ENCODE measurements at regions not wholly inside any gene's neighbourhood (a gene's known extent, or its start where the extent isn't known, plus 50 kb on each side); places are given as distances from the start of the nearest gene placed in this dataset.
"Not testable (repeated sequence)": the region's sequence is repeated elsewhere in the genome, so short reads cannot be mapped to it uniquely, and the experiment has no call there.

GRCh38 chr17:30709561-30710275, 114.8 kb downstream of the CRLF3 start:
- H3K27ac ChIP-seq = peak overlapping the region in 2 of 12 donors; percentile 3 to 11
- H3K4me1 ChIP-seq = peaks cover 0 to 28% (median 3%) of the 10 kb centered on the region in 12 donors
- ATAC-seq; H3K36me3 ChIP-seq; H3K9me3 ChIP-seq; intact Hi-C loops (cut with DNase I): not testable (repeated sequence)
- peak in 3 of 5 donors; percentile 29 to 64 (median 39) for DNase-seq
- peaks cover 0 to 17% (median 4%) of the 10 kb centered on the region in 9 donors for H3K27me3 ChIP-seq
- WGBS, 4 donors = 1 to 2% (median 1%) methylated on average over 20 to 81 of the region's 81 CpGs
- peak overlapping the region; percentile 53 to 87 (median 66) for H3K4me3 ChIP-seq

- Histone ChIP-seq H3K27me3 (peaks cover 0 to 23% (median 4%) of the 10 kb centered on the region in 9 donors), H3K27ac (peak overlapping the region in 4 of 12 donors; percentile 44 to 60 (median 52)), H3K4me3 (peak overlapping the region; percentile 53 to 87 (median 66)), H3K4me1 (peaks cover 0 to 28% (median 3%) of the 10 kb centered on the region in 12 donors)
- intact Hi-C loops (cut with DNase I); ATAC-seq; H3K36me3 ChIP-seq; H3K9me3 ChIP-seq: not testable (repeated sequence)
- DNase-seq = peak in 2 of 5 donors; percentile 30 to 55
- 0 to 2% (median 1%) methylated on average over 11 to 64 of the region's 64 CpGs for WGBS, 4 donors
Observed at GRCh38 chr17:30709096-30709495, 115.4 kb downstream of the CRLF3 start.

DNA sequence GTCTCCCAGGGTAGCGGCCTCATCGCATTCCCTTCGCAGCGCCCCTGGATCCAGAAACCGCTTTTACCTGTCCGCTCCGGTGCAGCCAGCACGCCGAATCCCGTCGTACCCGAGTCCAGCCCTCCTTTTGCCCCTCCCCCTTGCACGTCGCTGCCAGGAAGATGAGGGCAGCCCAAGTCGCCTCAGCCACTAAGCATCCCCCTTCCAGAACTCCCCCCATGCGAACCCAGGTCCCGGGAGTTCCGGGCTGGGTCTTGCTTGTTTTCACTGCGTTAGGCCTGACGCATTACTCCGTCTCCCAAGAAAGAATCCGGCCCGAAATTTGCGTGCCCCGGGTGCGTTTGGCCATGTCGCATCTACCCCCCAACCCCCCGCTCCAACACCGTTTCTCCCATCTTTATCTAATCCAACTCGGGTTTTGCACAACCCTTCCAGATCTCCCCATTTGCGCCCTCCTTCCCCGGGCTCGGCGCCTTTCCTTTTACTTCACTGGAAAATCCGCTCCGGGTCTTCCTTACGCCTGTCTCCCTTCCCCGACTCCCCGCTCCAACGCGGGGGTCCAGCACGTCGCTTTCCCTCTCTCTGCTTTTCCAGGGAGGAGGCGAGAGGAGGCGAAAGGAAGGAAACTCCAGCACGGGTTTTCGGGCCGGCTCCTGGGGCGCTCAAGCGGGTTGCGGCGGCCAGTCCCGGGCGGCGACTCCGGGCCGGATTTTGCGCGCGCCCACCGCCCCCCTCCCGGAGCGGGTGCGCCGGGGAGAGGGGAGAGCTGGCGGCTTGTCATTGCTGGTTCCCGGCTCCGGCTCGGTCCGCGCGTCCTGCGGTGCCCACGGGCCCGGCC, 116.0 kb downstream of the CRLF3 start:
- ATAC-seq (peak; percentile 67 to 89 (median 87)), DNase-seq (peak; percentile 84 to 90 (median 90))
- H3K36me3 ChIP-seq; H3K9me3 ChIP-seq; intact Hi-C loops (cut with DNase I): not testable (repeated sequence)
- peak in 1 of 2 donors; percentile 24 for TF ChIP-seq POLR2A (IDR thresholded peaks at IDR 0.05)
- Histone ChIP-seq H3K4me3 (peak overlapping the region; percentile 42 to 87 (median 65)), H3K27me3 (peaks cover 0 to 30% (median 5%) of the 10 kb centered on the region in 9 donors), H3K4me1 (peaks cover 0 to 28% (median 3%) of the 10 kb centered on the region in 12 donors), H3K27ac (peak overlapping the region in 8 of 12 donors; percentile 13 to 60 (median 52))
- WGBS, 4 donors = 0 to 1% (median 0%) methylated on average over 49 to 74 of the region's 75 CpGs

DNA sequence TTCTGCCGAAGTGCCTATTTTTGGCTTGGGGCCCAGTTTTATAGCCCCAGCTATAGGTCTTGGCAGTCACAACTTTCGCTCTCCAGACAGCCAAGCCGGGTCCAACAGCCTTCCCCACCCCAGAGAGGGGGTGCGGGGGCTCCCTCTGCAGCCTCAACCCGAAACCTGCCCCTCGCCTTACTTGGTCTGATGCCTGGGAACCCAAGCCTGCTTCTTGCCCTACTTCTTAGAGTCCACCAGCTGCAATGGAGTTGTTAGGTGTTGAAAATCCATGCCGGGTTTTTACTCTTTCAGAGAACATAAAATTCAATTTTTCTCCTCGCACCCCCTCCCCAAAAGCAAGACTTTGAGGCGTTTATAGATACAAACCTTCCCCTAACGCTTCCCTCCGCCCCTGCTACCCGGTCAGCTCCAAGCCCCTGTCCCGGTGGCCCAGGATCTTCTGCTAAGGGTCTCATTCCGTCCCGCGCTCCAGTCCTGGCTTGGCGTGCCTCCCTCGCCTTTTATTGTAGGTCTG, 116.7 kb downstream of the CRLF3 start:
- intact Hi-C loops (cut with DNase I); H3K9me3 ChIP-seq; H3K36me3 ChIP-seq: not testable (repeated sequence)
- H3K4me1 ChIP-seq = peaks cover 0 to 28% (median 3%) of the 10 kb centered on the region in 12 donors
- H3K4me3 ChIP-seq = peak overlapping the region; percentile 42 to 87 (median 65)
- whole genome bisulfite sequencing, 4 donors = 0 to 4% (median 1%) methylated on average over 13 to 18 of the region's 18 CpGs
- peak in 1 of 5 donors; percentile 20 for DNase-seq
- peak in 2 of 4 donors; percentile 37 to 38 for ATAC-seq
- H3K27me3 ChIP-seq = peaks cover 0 to 36% (median 5%) of the 10 kb centered on the region in 9 donors
- peak overlapping the region in 7 of 12 donors; percentile 13 to 60 (median 53) for H3K27ac ChIP-seq

- Histone ChIP-seq H3K4me1 (peaks cover 0 to 28% (median 3%) of the 10 kb centered on the region in 12 donors), H3K4me3 (peak overlapping the region in 1 of 12 donors; percentile 5), H3K27me3 (peaks cover 1 to 46% (median 9%) of the 10 kb centered on the region in 9 donors)
- WGBS, 4 donors = 40 to 50% (median 48%) methylated on average over 11 of the region's 11 CpGs
- H3K36me3 ChIP-seq; H3K9me3 ChIP-seq; intact Hi-C loops (cut with DNase I); ATAC-seq; H3K27ac ChIP-seq: not testable (repeated sequence)
- DNase-seq = peak in 1 of 5 donors; percentile 9
Observed at GRCh38 chr17:30706461-30707335, 117.8 kb downstream of the CRLF3 start.

GRCh38 chr17:30706004-30706403, 118.5 kb downstream of the CRLF3 start:
- H3K27me3 ChIP-seq = peaks cover 8 to 53% (median 15%) of the 10 kb centered on the region in 9 donors
- H3K27ac ChIP-seq; ATAC-seq; H3K36me3 ChIP-seq; H3K9me3 ChIP-seq; intact Hi-C loops (cut with DNase I): not testable (repeated sequence)
- peaks cover 0 to 28% (median 3%) of the 10 kb centered on the region in 12 donors for H3K4me1 ChIP-seq
- 2 to 5% (median 3%) methylated on average over 9 to 41 of the region's 41 CpGs for WGBS, 4 donors
- DNase-seq = peak in 1 of 5 donors; percentile 24
- peak overlapping the region in 2 of 12 donors; percentile 17 to 19 for H3K4me3 ChIP-seq
